ENCODE measurements at regions not wholly inside any gene's neighbourhood (a gene's known extent, or its start where the extent isn't known, plus 50 kb on each side); places are given as distances from the start of the nearest gene placed in this dataset.

DNA sequence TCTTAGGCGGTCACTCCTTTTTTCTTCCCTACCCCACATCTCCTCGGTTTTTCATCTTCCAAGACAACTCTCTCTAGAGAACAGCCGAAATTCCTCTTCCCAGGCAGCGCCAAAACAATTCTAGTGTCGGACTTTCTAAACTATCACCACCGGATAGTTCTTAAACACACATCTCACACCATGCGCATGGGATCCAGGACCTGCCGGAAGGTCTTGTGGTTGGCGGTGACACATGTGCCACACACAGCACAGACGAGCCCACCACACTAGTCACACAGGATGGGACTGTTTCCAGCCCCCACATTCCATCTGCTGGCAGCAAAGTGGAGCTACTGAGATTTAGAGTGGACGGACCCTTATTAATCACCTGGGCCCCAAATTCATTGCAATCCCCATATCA, 614.9 kb upstream of the CADM1 start:
- ChIA-PET POLR2A (no interaction called here), CTCF (no interaction called here)
- 44% methylated on average over 11 of the region's 11 CpGs for WGBS (ENCODE audit: missing lambda C conversion rate)
- FAIRE-seq (no peak), DNase-seq (ENCODE audit: low read depth in 1 of 2, low spot score in 1 of 2) (no peak), ATAC-seq (no peak)
- no peak overlapping the region for H3K27ac ChIP-seq
- no peaks in the 10 kb centered on the region for H3K4me1 ChIP-seq
- TF ChIP-seq MAZ (IDR thresholded peaks at IDR 0.05; ENCODE audit: borderline replicate concordance, low read depth, low read length) (no peak), ZNF302 (CRISPR knock-in tag; IDR thresholded peaks at IDR 0.05) (no peak), ZC3H11A (IDR thresholded peaks at IDR 0.05) (no peak), POLR2A (IDR thresholded peaks at IDR 0.05; ENCODE audit: low read length) (no peak), ZSCAN20 (CRISPR knock-in tag; IDR thresholded peaks at IDR 0.05) (no peak), CHD4 (IDR thresholded peaks at IDR 0.05; ENCODE audit: borderline replicate concordance) (no peak)
- TF ChIP-seq, protein P1, sequence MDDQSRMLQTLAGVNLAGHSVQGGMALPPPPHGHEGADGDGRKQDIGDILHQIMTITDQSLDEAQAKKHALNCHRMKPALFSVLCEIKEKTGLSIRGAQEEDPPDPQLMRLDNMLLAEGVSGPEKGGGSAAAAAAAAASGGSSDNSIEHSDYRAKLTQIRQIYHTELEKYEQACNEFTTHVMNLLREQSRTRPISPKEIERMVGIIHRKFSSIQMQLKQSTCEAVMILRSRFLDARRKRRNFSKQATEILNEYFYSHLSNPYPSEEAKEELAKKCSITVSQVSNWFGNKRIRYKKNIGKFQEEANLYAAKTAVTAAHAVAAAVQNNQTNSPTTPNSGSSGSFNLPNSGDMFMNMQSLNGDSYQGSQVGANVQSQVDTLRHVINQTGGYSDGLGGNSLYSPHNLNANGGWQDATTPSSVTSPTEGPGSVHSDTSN (IDR thresholded peaks at IDR 0.05) = no peak
- H3K4me3 ChIP-seq = no peak overlapping the region
- no peak overlapping the region for H3K4me2 ChIP-seq
- H3K9me3 ChIP-seq = no peaks in the 10 kb centered on the region

DNA sequence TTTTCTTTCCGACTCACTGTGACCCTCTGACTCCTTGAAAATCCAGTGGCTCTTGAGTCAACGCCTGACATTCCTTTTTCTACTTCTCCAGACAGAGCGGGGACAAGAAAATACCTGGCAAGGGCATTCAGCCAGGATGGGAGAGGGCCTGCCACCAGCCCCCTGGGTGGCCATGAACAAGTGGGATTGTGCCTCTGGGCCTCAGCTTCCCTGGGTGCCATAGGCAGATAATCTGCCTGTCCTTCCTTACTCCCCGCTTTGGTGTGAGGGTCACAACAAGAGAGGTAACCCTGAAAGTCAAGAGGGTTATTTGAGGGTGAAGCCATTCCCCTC, 613.9 kb upstream of the CADM1 start:
- 13% methylated on average over 4 of the region's 4 CpGs for WGBS (ENCODE audit: missing lambda C conversion rate)
- Histone ChIP-seq H3K4me3 (no peak overlapping the region), H3K27ac (no peak overlapping the region), H3K9me3 (no peaks in the 10 kb centered on the region), H3K4me1 (no peaks in the 10 kb centered on the region), H3K4me2 (no peak overlapping the region)
- no peak for FAIRE-seq
- CTCF ChIA-PET = no interaction called here
- TF ChIP-seq, protein P2, sequence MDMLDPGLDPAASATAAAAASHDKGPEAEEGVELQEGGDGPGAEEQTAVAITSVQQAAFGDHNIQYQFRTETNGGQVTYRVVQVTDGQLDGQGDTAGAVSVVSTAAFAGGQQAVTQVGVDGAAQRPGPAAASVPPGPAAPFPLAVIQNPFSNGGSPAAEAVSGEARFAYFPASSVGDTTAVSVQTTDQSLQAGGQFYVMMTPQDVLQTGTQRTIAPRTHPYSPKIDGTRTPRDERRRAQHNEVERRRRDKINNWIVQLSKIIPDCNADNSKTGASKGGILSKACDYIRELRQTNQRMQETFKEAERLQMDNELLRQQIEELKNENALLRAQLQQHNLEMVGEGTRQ (IDR thresholded peaks at IDR 0.05) = no peak
- TF ChIP-seq, protein P3, sequence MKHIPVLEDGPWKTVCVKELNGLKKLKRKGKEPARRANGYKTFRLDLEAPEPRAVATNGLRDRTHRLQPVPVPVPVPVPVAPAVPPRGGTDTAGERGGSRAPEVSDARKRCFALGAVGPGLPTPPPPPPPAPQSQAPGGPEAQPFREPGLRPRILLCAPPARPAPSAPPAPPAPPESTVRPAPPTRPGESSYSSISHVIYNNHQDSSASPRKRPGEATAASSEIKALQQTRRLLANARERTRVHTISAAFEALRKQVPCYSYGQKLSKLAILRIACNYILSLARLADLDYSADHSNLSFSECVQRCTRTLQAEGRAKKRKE (CRISPR knock-in tag; IDR thresholded peaks at IDR 0.05; ENCODE audit: low read depth) = no peak
- TF ChIP-seq TFCP2L1 (CRISPR knock-in tag; IDR thresholded peaks at IDR 0.05) = no peak
- TF ChIP-seq, protein P4, sequence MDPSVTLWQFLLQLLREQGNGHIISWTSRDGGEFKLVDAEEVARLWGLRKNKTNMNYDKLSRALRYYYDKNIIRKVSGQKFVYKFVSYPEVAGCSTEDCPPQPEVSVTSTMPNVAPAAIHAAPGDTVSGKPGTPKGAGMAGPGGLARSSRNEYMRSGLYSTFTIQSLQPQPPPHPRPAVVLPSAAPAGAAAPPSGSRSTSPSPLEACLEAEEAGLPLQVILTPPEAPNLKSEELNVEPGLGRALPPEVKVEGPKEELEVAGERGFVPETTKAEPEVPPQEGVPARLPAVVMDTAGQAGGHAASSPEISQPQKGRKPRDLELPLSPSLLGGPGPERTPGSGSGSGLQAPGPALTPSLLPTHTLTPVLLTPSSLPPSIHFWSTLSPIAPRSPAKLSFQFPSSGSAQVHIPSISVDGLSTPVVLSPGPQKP (IDR thresholded peaks at IDR 0.05; ENCODE audit: low read depth, low read length) = no peak
- no peak for TF ChIP-seq NR3C1 (IDR thresholded peaks at IDR 0.05)
- no peak for TF ChIP-seq RNF2 (IDR thresholded peaks at IDR 0.05; ENCODE audit: borderline replicate concordance, low read depth)
- TF ChIP-seq KDM1A (IDR thresholded peaks at IDR 0.05; ENCODE audit: low read depth) = no peak
- no peak for TF ChIP-seq MAZ (IDR thresholded peaks at IDR 0.05; ENCODE audit: borderline replicate concordance, low read depth, low read length)
- no peak for DNase-seq (ENCODE audit: low read depth in 1 of 2, low spot score in 1 of 2)
- ATAC-seq = no peak
- POLR2A ChIA-PET = no interaction called here

DNA sequence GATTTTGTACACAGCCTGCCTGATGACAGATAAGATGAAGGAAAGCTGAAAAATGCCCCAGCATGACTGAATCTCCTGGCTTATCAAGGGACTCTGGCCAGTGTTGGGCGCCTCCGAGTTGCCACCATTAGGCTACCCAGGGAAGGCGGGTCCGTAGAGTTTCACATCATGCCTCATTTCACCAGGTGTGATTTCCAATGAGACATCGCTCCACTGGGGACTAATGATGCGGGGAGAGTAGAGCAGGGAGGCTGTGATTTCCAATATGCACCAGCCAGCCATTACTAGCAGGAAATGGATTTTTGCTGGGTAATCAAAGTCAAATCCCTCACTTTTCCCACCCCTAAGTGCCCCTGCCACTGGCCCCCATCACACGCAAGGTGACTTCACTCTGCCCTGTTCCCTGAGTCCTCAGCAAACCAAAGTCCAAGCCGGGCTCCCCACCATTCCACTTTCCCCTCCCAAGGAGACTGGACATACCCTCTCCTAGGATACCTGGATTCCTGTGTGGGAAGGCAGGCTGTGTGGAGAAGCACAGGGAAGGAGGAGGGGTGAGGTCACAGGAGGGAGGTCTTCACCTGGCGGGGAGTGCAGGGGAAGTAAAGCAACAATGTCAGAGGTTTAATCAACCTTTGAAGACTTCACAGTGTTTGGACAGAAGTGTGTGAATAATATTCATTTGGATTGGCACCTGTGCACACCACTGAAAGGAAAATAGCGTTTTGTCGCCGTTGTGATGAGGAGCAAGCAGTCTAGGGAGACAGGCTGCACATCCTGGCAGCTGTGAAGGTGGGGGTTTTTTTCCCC, 613.3 kb upstream of the CADM1 start:
- WGBS (ENCODE audit: missing lambda C conversion rate) = 8% methylated on average over 9 of the region's 12 CpGs
- no peak for DNase-seq (ENCODE audit: low read depth in 1 of 2, low spot score in 1 of 2)
- no peak for ATAC-seq
- Histone ChIP-seq H3K4me2 (no peak overlapping the region), H3K4me3 (no peak overlapping the region), H3K27ac (no peak overlapping the region), H3K4me1 (no peaks in the 10 kb centered on the region), H3K9me3 (no peaks in the 10 kb centered on the region)
- FAIRE-seq = no peak
- ChIA-PET CTCF (no interaction called here), POLR2A (no interaction called here)
- TF ChIP-seq ZC3H11A (IDR thresholded peaks at IDR 0.05) = no peak
- TF ChIP-seq, protein P2 (IDR thresholded peaks at IDR 0.05) = no peak
- no peak for TF ChIP-seq ESRRA (IDR thresholded peaks at IDR 0.05; ENCODE audit: borderline replicate concordance, low read length)
- TF ChIP-seq HOXA7 (CRISPR knock-in tag; IDR thresholded peaks at IDR 0.05) = no peak
